ENCODE measurements at regions not wholly inside any gene's neighbourhood (a gene's known extent, or its start where the extent isn't known, plus 50 kb on each side); places are given as distances from the start of the nearest gene placed in this dataset.

DNA sequence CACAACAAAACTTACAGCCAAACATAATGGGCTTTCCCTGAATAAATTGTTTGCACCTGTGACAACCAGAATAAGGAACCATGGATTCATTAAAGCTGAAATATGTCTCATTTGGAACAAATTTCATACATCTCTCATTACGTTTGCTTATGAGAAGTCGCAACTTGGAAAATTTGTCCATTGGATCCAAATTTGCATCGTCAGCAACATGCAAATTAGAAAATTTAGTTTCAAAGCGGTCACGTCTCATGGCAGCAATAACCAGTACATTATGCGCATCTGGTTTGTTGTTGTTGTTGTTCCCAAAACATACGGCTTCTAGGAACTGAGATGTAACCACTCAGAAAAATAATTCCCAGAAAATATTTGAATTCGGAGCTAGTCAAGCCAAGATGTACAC lies 1311.5 kb upstream of the CDH6 start:
- H3K9me3 Mint-ChIP-seq (ENCODE audit: low read depth, unreplicated experiment), result peaks cover 11% of the 10 kb centered on the region
- no TSS peak for BruUV-seq (replicated peaks)
- no peaks in the 10 kb centered on the region for H3K4me1 Mint-ChIP-seq (ENCODE audit: low read depth, unreplicated experiment)
- no peak for DNase-seq
- intact Hi-C loops (cut with micrococcal nuclease; ENCODE audit: unreplicated experiment), result no loop called here
- H3K4me3 Mint-ChIP-seq (ENCODE audit: low read depth, unreplicated experiment), result no peak overlapping the region
- no peaks in the 10 kb centered on the region for H3K36me3 Mint-ChIP-seq (ENCODE audit: insufficient read depth, unreplicated experiment)
- TF ChIP-seq, protein P1, sequence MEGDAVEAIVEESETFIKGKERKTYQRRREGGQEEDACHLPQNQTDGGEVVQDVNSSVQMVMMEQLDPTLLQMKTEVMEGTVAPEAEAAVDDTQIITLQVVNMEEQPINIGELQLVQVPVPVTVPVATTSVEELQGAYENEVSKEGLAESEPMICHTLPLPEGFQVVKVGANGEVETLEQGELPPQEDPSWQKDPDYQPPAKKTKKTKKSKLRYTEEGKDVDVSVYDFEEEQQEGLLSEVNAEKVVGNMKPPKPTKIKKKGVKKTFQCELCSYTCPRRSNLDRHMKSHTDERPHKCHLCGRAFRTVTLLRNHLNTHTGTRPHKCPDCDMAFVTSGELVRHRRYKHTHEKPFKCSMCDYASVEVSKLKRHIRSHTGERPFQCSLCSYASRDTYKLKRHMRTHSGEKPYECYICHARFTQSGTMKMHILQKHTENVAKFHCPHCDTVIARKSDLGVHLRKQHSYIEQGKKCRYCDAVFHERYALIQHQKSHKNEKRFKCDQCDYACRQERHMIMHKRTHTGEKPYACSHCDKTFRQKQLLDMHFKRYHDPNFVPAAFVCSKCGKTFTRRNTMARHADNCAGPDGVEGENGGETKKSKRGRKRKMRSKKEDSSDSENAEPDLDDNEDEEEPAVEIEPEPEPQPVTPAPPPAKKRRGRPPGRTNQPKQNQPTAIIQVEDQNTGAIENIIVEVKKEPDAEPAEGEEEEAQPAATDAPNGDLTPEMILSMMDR (IDR thresholded peaks at IDR 0.05; ENCODE audit: unreplicated experiment), result no peak
- CTCF ChIA-PET, result no interaction called here
- H3K27ac Mint-ChIP-seq (ENCODE audit: unreplicated experiment), result no peak overlapping the region
- H3K27me3 Mint-ChIP-seq (ENCODE audit: unreplicated experiment), result no peaks in the 10 kb centered on the region

DNA sequence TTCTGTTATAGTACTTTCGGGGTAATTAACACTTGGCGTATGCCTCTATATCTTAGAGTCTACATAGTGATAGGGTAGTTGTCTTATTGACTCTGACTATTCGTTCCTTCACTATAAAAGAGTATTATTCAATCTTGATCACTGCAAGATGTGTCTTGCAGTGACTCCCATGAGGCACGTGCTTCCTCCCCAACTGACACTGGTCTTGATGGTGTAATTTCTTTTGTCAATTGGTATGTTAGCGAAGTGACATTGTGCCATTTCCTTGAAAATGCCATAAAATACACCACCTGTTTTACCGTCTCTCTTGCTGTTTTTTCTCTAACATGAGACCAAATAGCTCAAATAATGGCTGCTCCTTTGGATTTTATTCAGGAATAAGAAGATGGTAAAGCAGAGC lies 1314.1 kb upstream of the CDH6 start:
- DNase-seq, result no peak
- CTCF ChIA-PET, result no interaction called here

DNA sequence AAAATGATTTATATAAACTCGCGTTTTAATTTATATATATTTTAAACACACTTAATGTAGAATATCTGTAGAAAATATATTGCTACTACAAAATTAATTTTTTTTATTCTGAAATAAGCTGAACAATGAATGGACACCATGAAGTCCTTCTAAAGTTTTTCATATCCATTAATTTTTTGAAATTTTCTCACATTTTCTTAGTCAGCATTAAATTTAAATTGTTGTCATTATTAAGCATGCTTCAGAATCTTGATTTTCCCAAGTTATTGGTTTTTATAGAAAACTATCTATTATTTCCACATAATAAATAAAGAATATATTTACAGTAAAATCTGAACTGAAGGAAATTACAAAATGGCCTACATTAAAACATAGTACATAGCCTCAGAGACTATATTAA lies 1314.9 kb upstream of the CDH6 start:
- CTCF ChIA-PET, result no interaction called here
- peaks cover 6% of the 10 kb centered on the region for H3K9me3 Mint-ChIP-seq (ENCODE audit: low read depth, unreplicated experiment)
- no peak for DNase-seq
- H3K4me1 Mint-ChIP-seq (ENCODE audit: low read depth, unreplicated experiment), result no peaks in the 10 kb centered on the region
- no TSS peak for BruUV-seq (replicated peaks)
- no peak overlapping the region for H3K4me3 Mint-ChIP-seq (ENCODE audit: low read depth, unreplicated experiment)
- no peaks in the 10 kb centered on the region for H3K27me3 Mint-ChIP-seq (ENCODE audit: unreplicated experiment)
- no peak overlapping the region for H3K27ac Mint-ChIP-seq (ENCODE audit: unreplicated experiment)
- H3K36me3 Mint-ChIP-seq (ENCODE audit: insufficient read depth, unreplicated experiment), result no peaks in the 10 kb centered on the region
- TF ChIP-seq, protein P1 (IDR thresholded peaks at IDR 0.05; ENCODE audit: unreplicated experiment), result no peak
- intact Hi-C loops (cut with micrococcal nuclease; ENCODE audit: unreplicated experiment), result no loop called here

More for the DNA sequence above, 1314.1 kb upstream of the CDH6 start:
- no TSS peak for BruUV-seq (replicated peaks)
- TF ChIP-seq, protein P1 (IDR thresholded peaks at IDR 0.05; ENCODE audit: unreplicated experiment), result no peak
- intact Hi-C loops (cut with micrococcal nuclease; ENCODE audit: unreplicated experiment), result no loop called here
- H3K4me3 Mint-ChIP-seq (ENCODE audit: low read depth, unreplicated experiment), result no peak overlapping the region
- H3K36me3 Mint-ChIP-seq (ENCODE audit: insufficient read depth, unreplicated experiment), result no peaks in the 10 kb centered on the region
- H3K27ac Mint-ChIP-seq (ENCODE audit: unreplicated experiment), result no peak overlapping the region
- no peaks in the 10 kb centered on the region for H3K27me3 Mint-ChIP-seq (ENCODE audit: unreplicated experiment)
- peaks cover 6% of the 10 kb centered on the region for H3K9me3 Mint-ChIP-seq (ENCODE audit: low read depth, unreplicated experiment)
- H3K4me1 Mint-ChIP-seq (ENCODE audit: low read depth, unreplicated experiment), result no peaks in the 10 kb centered on the region

DNA sequence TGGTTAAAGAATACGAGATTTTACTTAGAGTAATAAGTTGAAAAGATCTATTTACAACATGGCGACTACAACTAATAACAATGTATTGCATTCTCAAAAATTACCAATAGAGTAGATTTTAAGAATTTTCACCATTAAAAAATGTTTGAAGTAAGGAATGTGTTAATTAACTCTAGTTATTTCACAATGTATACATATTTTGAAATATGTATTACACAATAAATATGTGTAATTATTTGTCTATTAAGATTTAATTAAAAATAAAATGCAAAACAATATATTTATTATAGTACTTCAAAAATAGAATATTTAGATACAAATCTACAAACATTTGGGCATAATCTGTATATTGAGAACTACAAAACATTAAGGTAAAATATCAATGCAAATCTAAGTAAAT lies 1326.3 kb upstream of the CDH6 start:
- CTCF ChIA-PET, result no interaction called here
- Mint-ChIP-seq H3K27me3 (ENCODE audit: unreplicated experiment) (no peaks in the 10 kb centered on the region), H3K27ac (ENCODE audit: unreplicated experiment) (no peak overlapping the region), H3K4me1 (ENCODE audit: low read depth, unreplicated experiment) (no peaks in the 10 kb centered on the region), H3K4me3 (ENCODE audit: low read depth, unreplicated experiment) (no peak overlapping the region), H3K9me3 (ENCODE audit: low read depth, unreplicated experiment) (peaks cover 10% of the 10 kb centered on the region), H3K36me3 (ENCODE audit: insufficient read depth, unreplicated experiment) (no peaks in the 10 kb centered on the region)
- intact Hi-C loops (cut with micrococcal nuclease; ENCODE audit: unreplicated experiment), result no loop called here
- TF ChIP-seq, protein P1 (IDR thresholded peaks at IDR 0.05; ENCODE audit: unreplicated experiment), result no peak
- DNase-seq, result no peak
- no TSS peak for BruUV-seq (replicated peaks)
